GM12878 (cell line): ENCODE measurements at regions not wholly inside any gene's neighbourhood (a gene's known extent, or its start where the extent isn't known, plus 50 kb on each side); places are given as distances from the start of the nearest gene placed in this dataset.

Source experiments
- ATAC-seq: fragments of 200-7000 bp; cut with Tn5 transposase; 3 replicates; pipeline ENCODE4 v1.9.1; 2020; ENCODE audit warnings: mild to moderate bottlenecking, moderate library complexity
- BruUV-seq: library from RNA; stranded (reverse); fragments of 400-500 nt; replicated peaks from 2 replicates; lab custom pipeline; 2021; lab: Mats Ljungman, UMichigan
- CTCF ChIA-PET: fragments of 300-600 bp; sonication (Branson Sonifier 250); formaldehyde crosslinking; extraction: SDS; loops from one replicate; lab custom pipeline; 2021; ENCODE audit warnings: inconsistent platforms; lab: Yijun Ruan, JAX
- POLR2A ChIA-PET: fragments of 350-600 bp; formaldehyde crosslinking; extraction: SDS; loops from one replicate; lab custom pipeline; 2021; ENCODE audit warnings: inconsistent platforms; lab: Charles Lee
- RAD21 ChIA-PET: fragments of 300-600 bp; sonication (Branson Sonifier 250); formaldehyde crosslinking; loops from one replicate; lab custom pipeline; 2023; ENCODE audit warnings: antibody characterized with exemption; ENCODE audit not compliant: unreplicated experiment; lab: Charles Lee
- SMC1A ChIA-PET: fragments of 300-600 bp; sonication (Branson Sonifier 250); formaldehyde crosslinking; loops from one replicate; lab custom pipeline; 2023; ENCODE audit not compliant: unreplicated experiment, uncharacterized antibody; lab: Charles Lee
- DNase-seq: peaks from one replicate; pipeline ENCODE4 v3.0.0-alpha.2; 2011; ENCODE audit warnings: low read depth, low spot score
- FAIRE-seq: peaks from 3 replicates; lab custom pipeline; 2011; peaks lifted over from hg19 to GRCh38; lab: Jason Lieb, UNC
- H2AFZ ChIP-seq: 2 replicates; pipeline ENCODE4 v1.6.0; 2011; ENCODE audit warnings: low read depth, low read length, control low read depth; ENCODE audit not compliant: control insufficient read depth
- H3K27ac ChIP-seq: 2 replicates; pipeline ENCODE4 v1.5.1; 2011; ENCODE audit warnings: control low read depth; ENCODE audit not compliant: control insufficient read depth, insufficient read depth
- H3K27me3 ChIP-seq, 2 experiments: replicated peaks in 1 of 2; 2 replicates each; pipeline versions ENCODE4 v1.6.0 to v1.6.1; 2011; ENCODE audit warnings: low read length in 1 of 2; ENCODE audit not compliant: control insufficient read depth in 2 of 2, insufficient read depth in 2 of 2
- H3K36me3 ChIP-seq, 2 experiments: 2 replicates each; pipeline ENCODE4 v1.5.1; 2011; ENCODE audit warnings: low read length in 1 of 2; ENCODE audit not compliant: control insufficient read depth in 2 of 2, insufficient read depth in 2 of 2
- H3K4me1 ChIP-seq: 2 replicates; pipeline ENCODE4 v1.6.1; 2011; ENCODE audit warnings: mild to moderate bottlenecking, low read length, moderate library complexity, mixed read lengths; ENCODE audit not compliant: control insufficient read depth, insufficient read depth
- H3K4me2 ChIP-seq: 2 replicates; pipeline ENCODE4 v1.6.0; 2011; ENCODE audit warnings: control low read depth; ENCODE audit not compliant: control insufficient read depth, insufficient read depth
- H3K4me3 ChIP-seq: fragments of 200-600 bp; sonication (generic); 2 replicates; pipeline ENCODE4 v1.5.1; 2016
- H3K79me2 ChIP-seq: 2 replicates; pipeline ENCODE4 v1.6.0; 2011; ENCODE audit warnings: low read length; ENCODE audit not compliant: control insufficient read depth, insufficient read depth
- H3K9ac ChIP-seq: 2 replicates; pipeline ENCODE4 v1.8.0; 2011; ENCODE audit warnings: low read length, control low read depth, mixed read lengths; ENCODE audit not compliant: control insufficient read depth, insufficient read depth
- H3K9me3 ChIP-seq: replicated peaks from 3 replicates; pipeline ENCODE4 v1.5.1; 2011; ENCODE audit warnings: mild to moderate bottlenecking, low read length; ENCODE audit not compliant: control insufficient read depth, insufficient read depth
- H4K20me1 ChIP-seq: 2 replicates; pipeline ENCODE4 v1.6.0; 2011; ENCODE audit not compliant: control insufficient read depth, insufficient read depth
- FOXM1 ChIP-seq: IDR thresholded peaks from 2 replicates; pipeline ENCODE4 v1.6.1; 2012; ENCODE audit warnings: low read depth, mild to moderate bottlenecking, inconsistent platforms, low read length, moderate library complexity
- IKZF1 ChIP-seq: fragments of 450-650 bp; conservative IDR thresholded peaks from 2 replicates; pipeline ENCODE4 v1.6.1; 2017; ENCODE audit warnings: antibody characterized with exemption, mild to moderate bottlenecking
- MYC ChIP-seq: IDR thresholded peaks from 2 replicates; pipeline ENCODE4 v1.6.1; 2011; ENCODE audit warnings: mild to moderate bottlenecking, low read length, moderate library complexity, inconsistent platforms; ENCODE audit not compliant: insufficient read depth, insufficient replicate concordance, insufficient read length, severe bottlenecking
- NR2C2 ChIP-seq: IDR thresholded peaks from 2 replicates; pipeline ENCODE4 v1.6.1; 2011; ENCODE audit warnings: borderline replicate concordance, low read depth; ENCODE audit not compliant: control insufficient read depth, insufficient read length
- NRF1 ChIP-seq: conservative IDR thresholded peaks from 2 replicates; pipeline ENCODE4 v1.6.1; 2011; ENCODE audit warnings: mild to moderate bottlenecking, low read depth, low read length, improper control_type of control experiment
- PML ChIP-seq: IDR thresholded peaks from 2 replicates; pipeline ENCODE4 v1.6.1; 2012; ENCODE audit warnings: low read length, inconsistent platforms
- SMARCA5 ChIP-seq: fragments of 450-650 bp; IDR thresholded peaks from 2 replicates; pipeline ENCODE4 v1.6.1; 2017; ENCODE audit warnings: mild to moderate bottlenecking
- SREBF2 ChIP-seq: IDR thresholded peaks from 2 replicates; pipeline ENCODE4 v1.6.1; 2012; ENCODE audit warnings: mild to moderate bottlenecking, low read length
- ZNF384 ChIP-seq: IDR thresholded peaks from 2 replicates; pipeline ENCODE4 v1.6.1; 2012; ENCODE audit warnings: low read depth, mild to moderate bottlenecking, low read length, improper control_type of control experiment, borderline replicate concordance
- WGBS: methylation state at CpG from one replicate; pipeline ENCODE4 v1.1.6; 2016; ENCODE audit warnings: low lambda C conversion rate; ENCODE audit not compliant: insufficient replicate concordance, insufficient coverage; ENCODE audit errors: missing lambda C conversion rate; 5-methylcytosine and 5-hydroxymethylcytosine counted together
- in situ Hi-C: fragments of 300-500 bp; cut with MboI; formaldehyde crosslinking; loops from 9 replicates; pipeline ENCODE4 v1.14.3; 2018; ENCODE audit warnings: mixed read lengths
- intact Hi-C: fragments of 100-400 bp; cut with micrococcal nuclease; formaldehyde crosslinking; loops from one replicate; pipeline ENCODE4 v1.14.2; 2022; ENCODE audit not compliant: unreplicated experiment
- TF ChIP-seq, protein P1 (sequence below): IDR thresholded peaks from 2 replicates; pipeline ENCODE4 v1.6.1; 2012; ENCODE audit warnings: improper control_type of control experiment, low read depth, low read length; ENCODE audit not compliant: insufficient replicate concordance

DNA sequence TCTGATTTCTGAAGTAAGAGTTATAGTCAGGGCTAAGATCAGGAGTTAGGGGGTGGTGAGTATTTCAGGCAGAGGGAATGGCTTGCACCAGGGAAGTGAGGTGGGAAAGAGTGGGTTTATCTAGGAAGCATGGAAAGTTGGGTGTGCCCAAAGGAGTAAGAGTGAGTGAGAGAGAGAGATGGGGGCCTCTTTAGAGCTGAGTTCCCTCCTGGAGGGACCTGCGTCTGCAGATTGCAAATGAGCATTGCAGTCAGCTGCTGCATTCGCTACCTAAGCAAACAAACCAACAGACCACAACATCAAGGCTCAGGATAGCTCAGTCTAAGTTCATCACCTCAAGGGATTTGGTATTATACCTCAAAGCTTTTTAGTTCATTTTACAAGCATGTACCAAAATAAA lies 405.8 kb downstream of the FGF9 start:
- Histone ChIP-seq H4K20me1 (no peaks in the 10 kb centered on the region), H3K9ac (no peak overlapping the region), H3K4me2 (no peak overlapping the region), H3K27me3 (no peaks in the 10 kb centered on the region), H2AFZ (no peak overlapping the region), H3K9me3 (no peaks in the 10 kb centered on the region), H3K36me3 (no peaks in the 10 kb centered on the region), H3K79me2 (no peaks in the 10 kb centered on the region), H3K27ac (no peak overlapping the region), H3K4me1 (peaks cover 11% of the 10 kb centered on the region; the same call in 1 of the 2 replicates), H3K4me3 (no peak overlapping the region)
- in situ Hi-C loops (no loop called here), intact Hi-C loops (no loop called here)
- ATAC-seq (no peak), DNase-seq (no peak), FAIRE-seq (no peak)
- no TSS peak for BruUV-seq
- ChIA-PET RAD21 (interaction anchor here (3.7 kb wide), 1 partner anchor 38 kb away, joined by 11 read pairs; no protein-coding TSS in a partner anchor), CTCF (interaction anchor here (1.8 to 2.3 kb wide), 2 partner anchors 17 to 37 kb away, joined by 5 to 8 read pairs; no protein-coding TSS in a partner anchor), SMC1A (interaction anchor here (1.0 to 2.3 kb wide), 8 partner anchors 8 to 45 kb away, joined by 3 to 10 read pairs (median 5); no protein-coding TSS in a partner anchor)
- 8% methylated on average over 2 of the region's 2 CpGs for WGBS
- TF ChIP-seq MYC (no peak), NR2C2 (no peak), NRF1 (no peak), IKZF1 (no peak), SREBF2 (no peak), PML (no peak), SMARCA5 (no peak)
- TF ChIP-seq, all 136 proteins: peak for 0
- POLR2A ChIA-PET, result no interaction called here

DNA sequence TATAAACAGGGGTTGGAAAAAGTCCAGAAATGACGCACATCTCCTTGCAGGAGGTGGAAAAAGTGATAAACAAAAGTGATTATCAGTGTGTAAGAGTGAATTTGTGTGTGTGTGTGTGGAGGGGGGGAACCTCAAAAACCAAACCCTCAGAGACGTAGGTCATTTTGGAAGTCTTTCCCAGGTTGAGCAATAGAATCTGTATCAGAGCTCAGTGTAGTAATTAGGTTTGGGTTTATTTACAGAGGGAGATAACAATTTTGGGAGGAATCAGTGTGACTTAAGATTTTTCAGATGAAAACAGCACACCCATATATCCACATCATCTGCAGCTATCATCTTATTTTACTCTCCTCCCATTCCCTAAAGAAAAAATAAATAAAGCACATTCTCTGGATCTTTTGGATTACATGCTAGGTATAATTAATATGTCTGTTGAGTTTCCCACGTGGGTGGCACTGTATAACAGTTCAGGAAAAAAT lies 406.4 kb downstream of the FGF9 start:
- no peaks in the 10 kb centered on the region for H3K79me2 ChIP-seq
- H3K9me3 ChIP-seq, result no peaks in the 10 kb centered on the region
- WGBS, result 25% methylated on average over 3 of the region's 3 CpGs
- no peak overlapping the region for H2AFZ ChIP-seq
- ATAC-seq (no peak), DNase-seq (no peak), FAIRE-seq (no peak)
- no peak overlapping the region for H3K9ac ChIP-seq
- POLR2A ChIA-PET, result no interaction called here
- H4K20me1 ChIP-seq, result no peaks in the 10 kb centered on the region
- CTCF ChIA-PET, result interaction anchor here (1.8 to 2.3 kb wide), 2 partner anchors 17 to 37 kb away, joined by 5 to 8 read pairs; no protein-coding TSS in a partner anchor
- H3K36me3 ChIP-seq, result no peaks in the 10 kb centered on the region
- H3K4me2 ChIP-seq, result no peak overlapping the region
- RAD21 ChIA-PET, result interaction anchor here (3.7 kb wide), 1 partner anchor 37 kb away, joined by 11 read pairs; no protein-coding TSS in a partner anchor
- H3K27ac ChIP-seq, result no peak overlapping the region
- H3K27me3 ChIP-seq, result no peaks in the 10 kb centered on the region
- intact Hi-C loops, result no loop called here
- peaks cover 11% of the 10 kb centered on the region; the same call in 1 of the 2 replicates for H3K4me1 ChIP-seq
- in situ Hi-C loops, result no loop called here
- no peak overlapping the region for H3K4me3 ChIP-seq
- SMC1A ChIA-PET, result interaction anchor here (1.0 to 2.0 kb wide), 5 partner anchors 11 to 44 kb away, joined by 3 to 7 read pairs (median 4); no protein-coding TSS in a partner anchor
- BruUV-seq, result no TSS peak
- TF ChIP-seq FOXM1 (no peak), ZNF384 (no peak)
- TF ChIP-seq, protein P1, sequence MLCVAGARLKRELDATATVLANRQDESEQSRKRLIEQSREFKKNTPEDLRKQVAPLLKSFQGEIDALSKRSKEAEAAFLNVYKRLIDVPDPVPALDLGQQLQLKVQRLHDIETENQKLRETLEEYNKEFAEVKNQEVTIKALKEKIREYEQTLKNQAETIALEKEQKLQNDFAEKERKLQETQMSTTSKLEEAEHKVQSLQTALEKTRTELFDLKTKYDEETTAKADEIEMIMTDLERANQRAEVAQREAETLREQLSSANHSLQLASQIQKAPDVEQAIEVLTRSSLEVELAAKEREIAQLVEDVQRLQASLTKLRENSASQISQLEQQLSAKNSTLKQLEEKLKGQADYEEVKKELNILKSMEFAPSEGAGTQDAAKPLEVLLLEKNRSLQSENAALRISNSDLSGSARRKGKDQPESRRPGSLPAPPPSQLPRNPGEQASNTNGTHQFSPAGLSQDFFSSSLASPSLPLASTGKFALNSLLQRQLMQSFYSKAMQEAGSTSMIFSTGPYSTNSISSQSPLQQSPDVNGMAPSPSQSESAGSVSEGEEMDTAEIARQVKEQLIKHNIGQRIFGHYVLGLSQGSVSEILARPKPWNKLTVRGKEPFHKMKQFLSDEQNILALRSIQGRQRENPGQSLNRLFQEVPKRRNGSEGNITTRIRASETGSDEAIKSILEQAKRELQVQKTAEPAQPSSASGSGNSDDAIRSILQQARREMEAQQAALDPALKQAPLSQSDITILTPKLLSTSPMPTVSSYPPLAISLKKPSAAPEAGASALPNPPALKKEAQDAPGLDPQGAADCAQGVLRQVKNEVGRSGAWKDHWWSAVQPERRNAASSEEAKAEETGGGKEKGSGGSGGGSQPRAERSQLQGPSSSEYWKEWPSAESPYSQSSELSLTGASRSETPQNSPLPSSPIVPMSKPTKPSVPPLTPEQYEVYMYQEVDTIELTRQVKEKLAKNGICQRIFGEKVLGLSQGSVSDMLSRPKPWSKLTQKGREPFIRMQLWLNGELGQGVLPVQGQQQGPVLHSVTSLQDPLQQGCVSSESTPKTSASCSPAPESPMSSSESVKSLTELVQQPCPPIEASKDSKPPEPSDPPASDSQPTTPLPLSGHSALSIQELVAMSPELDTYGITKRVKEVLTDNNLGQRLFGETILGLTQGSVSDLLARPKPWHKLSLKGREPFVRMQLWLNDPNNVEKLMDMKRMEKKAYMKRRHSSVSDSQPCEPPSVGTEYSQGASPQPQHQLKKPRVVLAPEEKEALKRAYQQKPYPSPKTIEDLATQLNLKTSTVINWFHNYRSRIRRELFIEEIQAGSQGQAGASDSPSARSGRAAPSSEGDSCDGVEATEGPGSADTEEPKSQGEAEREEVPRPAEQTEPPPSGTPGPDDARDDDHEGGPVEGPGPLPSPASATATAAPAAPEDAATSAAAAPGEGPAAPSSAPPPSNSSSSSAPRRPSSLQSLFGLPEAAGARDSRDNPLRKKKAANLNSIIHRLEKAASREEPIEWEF, result no peak
